IMR-90 (cell line): ENCODE measurements at regions not wholly inside any gene's neighbourhood (a gene's known extent, or its start where the extent isn't known, plus 50 kb on each side); places are given as distances from the start of the nearest gene placed in this dataset.

Experiments
- ATAC-seq: fragments of 200-7000 bp; cut with Tn5 transposase; 2 replicates; pipeline ENCODE4 v1.9.1; 2020; ENCODE audit warnings: low read depth, mild to moderate bottlenecking, moderate library complexity
- BruUV-seq: library from RNA; stranded (reverse); fragments of 400-500 nt; replicated peaks from 2 replicates; lab custom pipeline; 2021; lab: Mats Ljungman, UMichigan
- CTCF ChIA-PET: fragments of 300-600 bp; formaldehyde crosslinking; extraction: SDS; loops from one replicate; lab custom pipeline; 2021; ENCODE audit warnings: antibody characterized with exemption; lab: Yijun Ruan, JAX
- POLR2A ChIA-PET: fragments of 300-600 bp; sonication (Branson Sonifier 250); formaldehyde crosslinking; loops from one replicate; lab custom pipeline; 2022; ENCODE audit warnings: antibody characterized with exemption; ENCODE audit not compliant: unreplicated experiment; lab: Charles Lee
- DNase-seq: peaks from one replicate; pipeline ENCODE4 v3.0.0; 2013
- H2AFZ ChIP-seq: replicated peaks from 2 replicates; pipeline ENCODE3; 2013; ENCODE audit warnings: low read length, mild to moderate bottlenecking; ENCODE audit not compliant: poor library complexity
- H2AK5ac ChIP-seq: 2 replicates; pipeline ENCODE4 v1.6.1; 2013; ENCODE audit warnings: low read depth, low read length, inconsistent platforms
- H2AK9ac ChIP-seq: replicated peaks from 2 replicates; pipeline ENCODE3; 2013; ENCODE audit warnings: mild to moderate bottlenecking, low read depth, low read length, moderate library complexity; ENCODE audit not compliant: poor library complexity
- H2BK120ac ChIP-seq: 2 replicates; pipeline ENCODE4 v1.6.1; 2013; ENCODE audit warnings: low read depth, low read length, inconsistent platforms
- H2BK15ac ChIP-seq: 3 replicates; pipeline ENCODE4 v1.6.1; 2013; ENCODE audit warnings: low read depth, low read length, inconsistent platforms
- H2BK20ac ChIP-seq: 2 replicates; pipeline ENCODE4 v1.6.1; 2013; ENCODE audit warnings: low read depth, mild to moderate bottlenecking, inconsistent platforms, low read length, moderate library complexity
- H2BK5ac ChIP-seq: 2 replicates; pipeline ENCODE4 v1.6.1; 2013; ENCODE audit warnings: mild to moderate bottlenecking, low read depth, low read length, inconsistent platforms; ENCODE audit not compliant: poor library complexity, severe bottlenecking
- H3K14ac ChIP-seq: replicated peaks from 2 replicates; pipeline ENCODE4 v1.6.1; 2013; ENCODE audit warnings: low read depth, low read length, inconsistent platforms
- H3K18ac ChIP-seq: 2 replicates; pipeline ENCODE4 v1.6.1; 2013; ENCODE audit warnings: low read depth, low read length, control low read depth
- H3K23ac ChIP-seq: 2 replicates; pipeline ENCODE4 v1.6.1; 2013; ENCODE audit warnings: low read depth, low read length, inconsistent platforms
- H3K27ac ChIP-seq: 2 replicates; pipeline ENCODE4 v1.5.1; 2013; ENCODE audit warnings: mild to moderate bottlenecking, control low read depth, low read length; ENCODE audit not compliant: insufficient read depth
- H3K27me3 ChIP-seq: 2 replicates; pipeline ENCODE4 v1.6.1; 2013; ENCODE audit warnings: low read length; ENCODE audit not compliant: control insufficient read depth, insufficient read depth
- H3K36me3 ChIP-seq: 2 replicates; pipeline ENCODE4 v1.6.1; 2013; ENCODE audit warnings: low read length, mixed read lengths; ENCODE audit not compliant: control insufficient read depth, insufficient read depth
- H3K4ac ChIP-seq: 2 replicates; pipeline ENCODE4 v1.6.1; 2013; ENCODE audit warnings: low read depth, low read length, inconsistent platforms
- H3K4me1 ChIP-seq: 2 replicates; pipeline ENCODE4 v1.6.1; 2013; ENCODE audit warnings: low read length, mixed read lengths; ENCODE audit not compliant: control insufficient read depth, insufficient read depth
- H3K4me2 ChIP-seq: 2 replicates; pipeline ENCODE4 v1.6.1; 2013; ENCODE audit warnings: low read depth, mild to moderate bottlenecking, control low read depth, low read length, moderate library complexity
- H3K4me3 ChIP-seq: 2 replicates; pipeline ENCODE4 v1.5.1; 2013; ENCODE audit warnings: low read depth, mild to moderate bottlenecking, control low read depth, low read length, moderate library complexity; ENCODE audit not compliant: insufficient read depth
- H3K56ac ChIP-seq: 2 replicates; pipeline ENCODE4 v1.6.1; 2013; ENCODE audit warnings: low read length, inconsistent platforms; ENCODE audit not compliant: insufficient read depth; ENCODE audit errors: extremely low read depth
- H3K79me1 ChIP-seq, 2 experiments: 2 replicates each; pipeline ENCODE4 v1.6.1; 2013; ENCODE audit warnings: low read length in 2 of 2, inconsistent platforms in 1 of 2, low read depth in 1 of 2
- H3K9ac ChIP-seq: 2 replicates; pipeline ENCODE4 v1.6.1; 2013; ENCODE audit warnings: low read depth, low read length, control low read depth
- H3K9me1 ChIP-seq: 2 replicates; pipeline ENCODE4 v1.6.1; 2013; ENCODE audit warnings: low read length, inconsistent platforms; ENCODE audit not compliant: insufficient read depth
- H3K9me3 ChIP-seq: 2 replicates; pipeline ENCODE4 v1.6.1; 2013; ENCODE audit warnings: low read length; ENCODE audit not compliant: control insufficient read depth, insufficient read depth
- H4K20me1 ChIP-seq: 2 replicates; pipeline ENCODE4 v1.6.1; 2013; ENCODE audit warnings: low read length, inconsistent platforms; ENCODE audit not compliant: insufficient read depth
- H4K5ac ChIP-seq: 2 replicates; pipeline ENCODE4 v1.6.1; 2013; ENCODE audit warnings: mild to moderate bottlenecking, low read depth, low read length, control low read depth
- H4K8ac ChIP-seq, 2 experiments: 2 replicates each; pipeline ENCODE4 v1.6.1; 2013; ENCODE audit warnings: low read depth in 2 of 2, low read length in 2 of 2, control low read depth in 1 of 2, inconsistent platforms in 1 of 2
- H4K91ac ChIP-seq: 2 replicates; pipeline ENCODE4 v1.6.1; 2013; ENCODE audit warnings: low read depth, low read length, inconsistent platforms; ENCODE audit not compliant: insufficient read depth
- BHLHE40 ChIP-seq: fragments of 150-350 bp; IDR thresholded peaks from 2 replicates; pipeline ENCODE4 v1.6.1; 2016; ENCODE audit warnings: mild to moderate bottlenecking, low read depth, low read length
- CEBPB ChIP-seq: IDR thresholded peaks from 2 replicates; pipeline ENCODE4 v1.6.1; 2012; ENCODE audit warnings: low read depth, low read length, improper control_type of control experiment
- CHD1 ChIP-seq: IDR thresholded peaks from 2 replicates; pipeline ENCODE4 v1.6.1; 2012; ENCODE audit warnings: low read depth, low read length, improper control_type of control experiment
- FOS ChIP-seq: fragments of 150-350 bp; IDR thresholded peaks from 2 replicates; pipeline ENCODE4 v1.6.1; 2016; ENCODE audit warnings: low read depth, low read length
- MAFK ChIP-seq: IDR thresholded peaks from 2 replicates; pipeline ENCODE4 v1.6.1; 2012; ENCODE audit warnings: low read depth, low read length, improper control_type of control experiment
- MAZ ChIP-seq: IDR thresholded peaks from 2 replicates; pipeline ENCODE4 v1.6.1; 2012; ENCODE audit warnings: low read depth, mild to moderate bottlenecking, low read length, improper control_type of control experiment, moderate library complexity, borderline replicate concordance
- MXI1 ChIP-seq: IDR thresholded peaks from 2 replicates; pipeline ENCODE4 v1.6.1; 2012; ENCODE audit warnings: low read depth, mild to moderate bottlenecking, low read length, moderate library complexity, borderline replicate concordance
- NFE2L2 ChIP-seq: fragments of 150-350 bp; IDR thresholded peaks from 2 replicates; pipeline ENCODE4 v1.6.1; 2016; ENCODE audit warnings: low read depth, mild to moderate bottlenecking, low read length
- POLR2A ChIP-seq: IDR thresholded peaks from 2 replicates; pipeline ENCODE4 v1.6.1; 2012; ENCODE audit warnings: mild to moderate bottlenecking, low read depth, low read length
- RAD21 ChIP-seq: IDR thresholded peaks from 2 replicates; pipeline ENCODE4 v1.6.1; 2012; ENCODE audit warnings: low read length, improper control_type of control experiment
- RCOR1 ChIP-seq: IDR thresholded peaks from 2 replicates; pipeline ENCODE4 v1.6.1; 2012; ENCODE audit warnings: mild to moderate bottlenecking, low read length, improper control_type of control experiment; ENCODE audit not compliant: insufficient replicate concordance
- RFX5 ChIP-seq: IDR thresholded peaks from 2 replicates; pipeline ENCODE4 v1.8.0; 2012; ENCODE audit warnings: low read depth, mild to moderate bottlenecking, low read length, moderate library complexity
- SMC3 ChIP-seq: fragments of 150-350 bp; IDR thresholded peaks from 2 replicates; pipeline ENCODE4 v1.6.1; 2016; ENCODE audit warnings: low read depth, mild to moderate bottlenecking, antibody characterized with exemption, low read length, moderate library complexity
- USF2 ChIP-seq: fragments of 150-350 bp; IDR thresholded peaks from 2 replicates; pipeline ENCODE4 v1.6.1; 2017; ENCODE audit warnings: mild to moderate bottlenecking, antibody characterized with exemption, low read length, low read depth
- WGBS, 2 experiments: methylation state at CpG; one replicate each; pipeline versions ENCODE4 v1.1.5 to v1.1.7; 2013; ENCODE audit warnings: missing lambda C conversion rate in 2 of 2; ENCODE audit not compliant: insufficient read length in 1 of 2; ENCODE audit errors: extremely low coverage in 2 of 2; 5-methylcytosine and 5-hydroxymethylcytosine counted together
- dilution Hi-C: fragments of 300-500 bp; cut with HindIII; formaldehyde crosslinking; loops from one replicate; pipeline ENCODE4 v1.14.3; 2018; ENCODE audit warnings: low sequenced_read_pairs; ENCODE audit not compliant: unreplicated experiment
- in situ Hi-C: fragments of 300-500 bp; cut with MboI; formaldehyde crosslinking; loops from 3 replicates; pipeline ENCODE4 v1.14.3; 2019; ENCODE audit warnings: low sequenced_read_pairs, inconsistent platforms, mixed read lengths
- intact Hi-C: fragments of 100-400 bp; cut with micrococcal nuclease; formaldehyde crosslinking; loops from 2 replicates; pipeline ENCODE4 v1.10.0; 2022
- TF ChIP-seq, protein P1 (sequence below): fragments of 150-350 bp; IDR thresholded peaks from 2 replicates; pipeline ENCODE4 v1.6.1; 2016; ENCODE audit warnings: low read depth, mild to moderate bottlenecking, low read length, moderate library complexity, borderline replicate concordance
- TF ChIP-seq, protein P2 (sequence below): conservative IDR thresholded peaks from 2 replicates; pipeline ENCODE4 v1.5.1; 2012; ENCODE audit warnings: mild to moderate bottlenecking, low read depth, low read length, improper control_type of control experiment

- 81% methylated on average over 12 of the region's 24 CpGs; no CpG with 5 or more reads in 1 of the 2 experiments for WGBS, 2 experiments
- H4K91ac ChIP-seq, result no peak overlapping the region
- H3K9me1 ChIP-seq, result no peaks in the 10 kb centered on the region
- no peaks in the 10 kb centered on the region for H3K36me3 ChIP-seq
- H2AK5ac ChIP-seq, result no peak overlapping the region
- H3K4ac ChIP-seq, result no peak overlapping the region
- H3K18ac ChIP-seq, result no peak overlapping the region
- H2BK5ac ChIP-seq, result no peak overlapping the region
- TF ChIP-seq NFE2L2 (no peak), POLR2A (no peak), CEBPB (no peak), FOS (no peak), MAZ (no peak), CHD1 (no peak), SMC3 (no peak), RCOR1 (no peak), MAFK (no peak), BHLHE40 (no peak), MXI1 (no peak), USF2 (no peak), RFX5 (no peak), RAD21 (no peak)
- TF ChIP-seq, protein P1, sequence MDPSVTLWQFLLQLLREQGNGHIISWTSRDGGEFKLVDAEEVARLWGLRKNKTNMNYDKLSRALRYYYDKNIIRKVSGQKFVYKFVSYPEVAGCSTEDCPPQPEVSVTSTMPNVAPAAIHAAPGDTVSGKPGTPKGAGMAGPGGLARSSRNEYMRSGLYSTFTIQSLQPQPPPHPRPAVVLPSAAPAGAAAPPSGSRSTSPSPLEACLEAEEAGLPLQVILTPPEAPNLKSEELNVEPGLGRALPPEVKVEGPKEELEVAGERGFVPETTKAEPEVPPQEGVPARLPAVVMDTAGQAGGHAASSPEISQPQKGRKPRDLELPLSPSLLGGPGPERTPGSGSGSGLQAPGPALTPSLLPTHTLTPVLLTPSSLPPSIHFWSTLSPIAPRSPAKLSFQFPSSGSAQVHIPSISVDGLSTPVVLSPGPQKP, result no peak
- TF ChIP-seq, protein P2, sequence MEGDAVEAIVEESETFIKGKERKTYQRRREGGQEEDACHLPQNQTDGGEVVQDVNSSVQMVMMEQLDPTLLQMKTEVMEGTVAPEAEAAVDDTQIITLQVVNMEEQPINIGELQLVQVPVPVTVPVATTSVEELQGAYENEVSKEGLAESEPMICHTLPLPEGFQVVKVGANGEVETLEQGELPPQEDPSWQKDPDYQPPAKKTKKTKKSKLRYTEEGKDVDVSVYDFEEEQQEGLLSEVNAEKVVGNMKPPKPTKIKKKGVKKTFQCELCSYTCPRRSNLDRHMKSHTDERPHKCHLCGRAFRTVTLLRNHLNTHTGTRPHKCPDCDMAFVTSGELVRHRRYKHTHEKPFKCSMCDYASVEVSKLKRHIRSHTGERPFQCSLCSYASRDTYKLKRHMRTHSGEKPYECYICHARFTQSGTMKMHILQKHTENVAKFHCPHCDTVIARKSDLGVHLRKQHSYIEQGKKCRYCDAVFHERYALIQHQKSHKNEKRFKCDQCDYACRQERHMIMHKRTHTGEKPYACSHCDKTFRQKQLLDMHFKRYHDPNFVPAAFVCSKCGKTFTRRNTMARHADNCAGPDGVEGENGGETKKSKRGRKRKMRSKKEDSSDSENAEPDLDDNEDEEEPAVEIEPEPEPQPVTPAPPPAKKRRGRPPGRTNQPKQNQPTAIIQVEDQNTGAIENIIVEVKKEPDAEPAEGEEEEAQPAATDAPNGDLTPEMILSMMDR, result no peak
- H4K8ac ChIP-seq, result no peak overlapping the region
- ChIA-PET POLR2A (no interaction called here), CTCF (no interaction called here)
- no peaks in the 10 kb centered on the region for H3K79me1 ChIP-seq
- H3K23ac ChIP-seq, result no peak overlapping the region
- peaks cover 3% of the 10 kb centered on the region; the same call in 1 of the 2 replicates for H3K9me3 ChIP-seq
- H2AFZ ChIP-seq, result no peak overlapping the region
- no TSS peak for BruUV-seq
- H2BK20ac ChIP-seq, result no peak overlapping the region
- H3K9ac ChIP-seq, result no peak overlapping the region
- peaks cover 31% of the 10 kb centered on the region for H3K27me3 ChIP-seq
- H4K20me1 ChIP-seq, result no peaks in the 10 kb centered on the region
- no peak overlapping the region for H3K56ac ChIP-seq
- no peak overlapping the region for H2AK9ac ChIP-seq
- H3K14ac ChIP-seq, result no peak overlapping the region
- H2BK15ac ChIP-seq, result no peak overlapping the region
- in situ Hi-C loops, result no loop called here
- H2BK120ac ChIP-seq, result no peak overlapping the region
- ATAC-seq (no peak), DNase-seq (no peak)
- no peak overlapping the region for H3K4me3 ChIP-seq
- H3K27ac ChIP-seq, result no peak overlapping the region
- intact Hi-C loops, result no loop called here
- no peak overlapping the region for H4K5ac ChIP-seq
- dilution Hi-C loops, result no loop called here
- H3K4me2 ChIP-seq, result no peak overlapping the region
- H3K4me1 ChIP-seq, result peaks cover 2% of the 10 kb centered on the region; the same call in 1 of the 2 replicates
Measured at GRCh38 chr7:431041-431440, 88.6 kb downstream of the PDGFA start.
